ENCODE measurements at regions not wholly inside any gene's neighbourhood (a gene's known extent, or its start where the extent isn't known, plus 50 kb on each side); places are given as distances from the start of the nearest gene placed in this dataset.

DNA sequence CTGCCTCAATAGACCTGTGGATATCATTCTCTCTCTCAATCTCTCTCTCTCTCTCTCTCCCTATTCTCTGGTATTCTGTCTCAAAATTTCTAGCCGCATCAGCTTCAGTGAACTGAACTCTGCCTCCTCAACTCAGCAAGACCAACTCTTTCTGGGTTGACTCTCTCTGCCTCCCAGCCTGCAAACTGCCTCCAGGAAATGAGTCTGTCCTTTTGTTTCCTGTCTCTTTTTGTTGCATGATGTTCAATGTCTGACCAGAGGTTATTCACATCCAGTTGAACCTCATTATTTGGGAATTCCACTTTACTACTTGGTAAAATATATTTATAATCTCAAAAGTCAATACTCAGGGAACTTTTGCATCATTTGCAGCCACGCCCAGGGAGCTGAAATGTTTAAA, 682.7 kb upstream of the FZD8 start:
- POLR2A ChIA-PET (ENCODE audit: unreplicated experiment), result no interaction called here
- Histone ChIP-seq H3K23ac (ENCODE audit: low read depth, low read length) (no peak overlapping the region), H3K4ac (ENCODE audit: low read depth, low read length) (no peak overlapping the region), H2AK5ac (ENCODE audit: low read depth, low read length) (no peak overlapping the region), H4K8ac (ENCODE audit: low read depth in 2 of 2, low read length in 2 of 2) (no peak overlapping the region), H3K9ac (ENCODE audit: low read depth, low read length) (no peak overlapping the region), H2BK120ac (ENCODE audit: low read depth, low read length) (no peak overlapping the region), H3K18ac (ENCODE audit: low read depth, low read length) (no peak overlapping the region), H4K5ac (ENCODE audit: low read depth, low read length) (no peak overlapping the region), H3K14ac (replicated peaks; ENCODE audit: low read depth, low read length) (no peak overlapping the region), H3K4me2 (ENCODE audit: low read depth, low read length) (no peak overlapping the region), H2BK5ac (ENCODE audit: low read depth, low read length, poor library complexity, severe bottlenecking) (no peak overlapping the region), H3K27me3 (ENCODE audit: control insufficient read depth, insufficient read depth, low read length) (no peaks in the 10 kb centered on the region), H2BK15ac (ENCODE audit: low read depth, low read length) (no peak overlapping the region), H3K36me3 (ENCODE audit: control insufficient read depth, insufficient read depth, low read length) (no peaks in the 10 kb centered on the region), H2BK20ac (ENCODE audit: low read depth, low read length) (no peak overlapping the region), H2AK9ac (replicated peaks; ENCODE audit: low read depth, low read length, poor library complexity) (no peak overlapping the region), H3K56ac (ENCODE audit: extremely low read depth, insufficient read depth, low read length) (no peak overlapping the region), H3K4me1 (ENCODE audit: control insufficient read depth, insufficient read depth, low read length) (no peaks in the 10 kb centered on the region), H4K91ac (ENCODE audit: insufficient read depth, low read depth, low read length) (no peak overlapping the region), H3K4me3 (ENCODE audit: insufficient read depth, low read depth, low read length) (no peak overlapping the region), H3K27ac (ENCODE audit: insufficient read depth, low read length) (no peak overlapping the region), H4K20me1 (ENCODE audit: insufficient read depth, low read length) (no peaks in the 10 kb centered on the region), H2AFZ (replicated peaks; ENCODE audit: low read length, poor library complexity) (peak overlapping the region; percentile 8), H3K79me1 (ENCODE audit: low read depth in 1 of 2, low read length in 2 of 2) (no peaks in the 10 kb centered on the region), H3K9me1 (ENCODE audit: insufficient read depth, low read length) (no peaks in the 10 kb centered on the region), H3K9me3 (ENCODE audit: control insufficient read depth, insufficient read depth, low read length) (no peaks in the 10 kb centered on the region)
- in situ Hi-C loops (cut with MboI; ENCODE audit: low sequenced_read_pairs), result no loop called here
- no peak for TF ChIP-seq MAFK (IDR thresholded peaks at IDR 0.05; ENCODE audit: low read depth, low read length)
- TF ChIP-seq CEBPB (IDR thresholded peaks at IDR 0.05; ENCODE audit: low read depth, low read length), result no peak
- TF ChIP-seq POLR2A (IDR thresholded peaks at IDR 0.05; ENCODE audit: low read depth, low read length), result no peak
- no peak for TF ChIP-seq FOS (IDR thresholded peaks at IDR 0.05; ENCODE audit: low read depth, low read length)
- no peak for TF ChIP-seq CTCF (conservative IDR thresholded peaks at IDR 0.05; ENCODE audit: low read depth, low read length)
- TF ChIP-seq RCOR1 (IDR thresholded peaks at IDR 0.05; ENCODE audit: insufficient replicate concordance, low read length), result no peak
- TF ChIP-seq RFX5 (IDR thresholded peaks at IDR 0.05; ENCODE audit: low read depth, low read length), result no peak
- no peak for TF ChIP-seq NFE2L2 (IDR thresholded peaks at IDR 0.05; ENCODE audit: low read depth, low read length)
- TF ChIP-seq RAD21 (IDR thresholded peaks at IDR 0.05; ENCODE audit: low read length), result no peak
- TF ChIP-seq MXI1 (IDR thresholded peaks at IDR 0.05; ENCODE audit: borderline replicate concordance, low read depth, low read length), result no peak
- TF ChIP-seq, protein P1, sequence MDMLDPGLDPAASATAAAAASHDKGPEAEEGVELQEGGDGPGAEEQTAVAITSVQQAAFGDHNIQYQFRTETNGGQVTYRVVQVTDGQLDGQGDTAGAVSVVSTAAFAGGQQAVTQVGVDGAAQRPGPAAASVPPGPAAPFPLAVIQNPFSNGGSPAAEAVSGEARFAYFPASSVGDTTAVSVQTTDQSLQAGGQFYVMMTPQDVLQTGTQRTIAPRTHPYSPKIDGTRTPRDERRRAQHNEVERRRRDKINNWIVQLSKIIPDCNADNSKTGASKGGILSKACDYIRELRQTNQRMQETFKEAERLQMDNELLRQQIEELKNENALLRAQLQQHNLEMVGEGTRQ (IDR thresholded peaks at IDR 0.05; ENCODE audit: low read depth, low read length), result no peak
- no peak for TF ChIP-seq CHD1 (IDR thresholded peaks at IDR 0.05; ENCODE audit: low read depth, low read length)
- TF ChIP-seq SMC3 (IDR thresholded peaks at IDR 0.05; ENCODE audit: low read depth, low read length), result no peak
- no peak for TF ChIP-seq MAZ (IDR thresholded peaks at IDR 0.05; ENCODE audit: borderline replicate concordance, low read depth, low read length)
- TF ChIP-seq BHLHE40 (IDR thresholded peaks at IDR 0.05; ENCODE audit: low read depth, low read length), result no peak
- WGBS, 2 experiments (ENCODE audit: extremely low coverage in 2 of 2, insufficient read length in 1 of 2), result 100% methylated on average over 1 of the region's 2 CpGs; no CpG with 5 or more reads in 1 of the 2 experiments
- DNase-seq (no peak), ATAC-seq (ENCODE audit: low read depth) (no peak)
- BruUV-seq (replicated peaks), result no TSS peak
- intact Hi-C loops (cut with micrococcal nuclease), result no loop called here
- CTCF ChIA-PET, result interaction anchor here (0.7 to 1.5 kb wide), 2 partner anchors 10 to 556 kb away, joined by 3 read pairs; no protein-coding TSS in a partner anchor
- dilution Hi-C loops (cut with HindIII; ENCODE audit: low sequenced_read_pairs, unreplicated experiment), result no loop called here

Data from IMR-90 (cell line).